ENCODE measurements at regions not wholly inside any gene's neighbourhood (a gene's known extent, or its start where the extent isn't known, plus 50 kb on each side); places are given as distances from the start of the nearest gene placed in this dataset.

- ATAC-seq (ENCODE audit: low read depth), result no peak
- in situ Hi-C loops (cut with MboI; ENCODE audit: low sequenced_read_pairs) (no loop called here), intact Hi-C loops (cut with micrococcal nuclease) (no loop called here), dilution Hi-C loops (cut with HindIII; ENCODE audit: low sequenced_read_pairs, unreplicated experiment) (no loop called here)
- H4K91ac ChIP-seq (ENCODE audit: insufficient read depth, low read depth, low read length), result no peak overlapping the region
- H4K5ac ChIP-seq (ENCODE audit: low read depth, low read length), result no peak overlapping the region
- H2BK20ac ChIP-seq (ENCODE audit: low read depth, low read length), result no peak overlapping the region
- H3K4ac ChIP-seq (ENCODE audit: low read depth, low read length), result no peak overlapping the region
- no peaks in the 10 kb centered on the region for H3K9me1 ChIP-seq (ENCODE audit: insufficient read depth, low read length)
- no peaks in the 10 kb centered on the region for H4K20me1 ChIP-seq (ENCODE audit: insufficient read depth, low read length)
- no peak for DNase-seq
- H3K4me2 ChIP-seq (ENCODE audit: low read depth, low read length), result no peak overlapping the region
- no peak overlapping the region for H2AFZ ChIP-seq (replicated peaks; ENCODE audit: low read length, poor library complexity)
- H4K8ac ChIP-seq (ENCODE audit: low read depth in 2 of 2, low read length in 2 of 2), result no peak overlapping the region
- H3K79me1 ChIP-seq (ENCODE audit: low read depth in 1 of 2, low read length in 2 of 2), result no peaks in the 10 kb centered on the region
- H3K4me3 ChIP-seq (ENCODE audit: insufficient read depth, low read depth, low read length), result no peak overlapping the region
- no peak overlapping the region for H3K14ac ChIP-seq (replicated peaks; ENCODE audit: low read depth, low read length)
- no peak overlapping the region for H2BK15ac ChIP-seq (ENCODE audit: low read depth, low read length)
- no peak overlapping the region for H3K9ac ChIP-seq (ENCODE audit: low read depth, low read length)
- no peak overlapping the region for H3K27ac ChIP-seq (ENCODE audit: insufficient read depth, low read length)
- H3K27me3 ChIP-seq (ENCODE audit: control insufficient read depth, insufficient read depth, low read length), result no peaks in the 10 kb centered on the region
- no peaks in the 10 kb centered on the region for H3K36me3 ChIP-seq (ENCODE audit: control insufficient read depth, insufficient read depth, low read length)
- H3K56ac ChIP-seq (ENCODE audit: extremely low read depth, insufficient read depth, low read length), result no peak overlapping the region
- no peak overlapping the region for H2BK5ac ChIP-seq (ENCODE audit: low read depth, low read length, poor library complexity, severe bottlenecking)
- POLR2A ChIA-PET (ENCODE audit: unreplicated experiment), result no interaction called here
- no CpG with 5 or more reads among the region's 2 CpGs for WGBS, 2 experiments (ENCODE audit: extremely low coverage in 2 of 2, insufficient read length in 1 of 2)
- no peak overlapping the region for H3K18ac ChIP-seq (ENCODE audit: low read depth, low read length)
- TF ChIP-seq NFE2L2 (IDR thresholded peaks at IDR 0.05; ENCODE audit: low read depth, low read length) (no peak), RAD21 (IDR thresholded peaks at IDR 0.05; ENCODE audit: low read length) (no peak), SMC3 (IDR thresholded peaks at IDR 0.05; ENCODE audit: low read depth, low read length) (no peak), POLR2A (IDR thresholded peaks at IDR 0.05; ENCODE audit: low read depth, low read length) (no peak), FOS (IDR thresholded peaks at IDR 0.05; ENCODE audit: low read depth, low read length) (no peak), CEBPB (IDR thresholded peaks at IDR 0.05; ENCODE audit: low read depth, low read length) (no peak), USF2 (IDR thresholded peaks at IDR 0.05; ENCODE audit: low read depth, low read length) (no peak), RCOR1 (IDR thresholded peaks at IDR 0.05; ENCODE audit: insufficient replicate concordance, low read length) (no peak), MAFK (IDR thresholded peaks at IDR 0.05; ENCODE audit: low read depth, low read length) (no peak), BHLHE40 (IDR thresholded peaks at IDR 0.05; ENCODE audit: low read depth, low read length) (no peak), CHD1 (IDR thresholded peaks at IDR 0.05; ENCODE audit: low read depth, low read length) (no peak), MXI1 (IDR thresholded peaks at IDR 0.05; ENCODE audit: borderline replicate concordance, low read depth, low read length) (no peak), CTCF (conservative IDR thresholded peaks at IDR 0.05; ENCODE audit: low read depth, low read length) (no peak), ELK1 (IDR thresholded peaks at IDR 0.05; ENCODE audit: borderline replicate concordance, low read depth, low read length) (no peak), RFX5 (IDR thresholded peaks at IDR 0.05; ENCODE audit: low read depth, low read length) (no peak), MAZ (IDR thresholded peaks at IDR 0.05; ENCODE audit: borderline replicate concordance, low read depth, low read length) (no peak)
- CTCF ChIA-PET, result no interaction called here
- H2BK120ac ChIP-seq (ENCODE audit: low read depth, low read length), result no peak overlapping the region
- no peak overlapping the region for H2AK5ac ChIP-seq (ENCODE audit: low read depth, low read length)
- H2AK9ac ChIP-seq (replicated peaks; ENCODE audit: low read depth, low read length, poor library complexity), result no peak overlapping the region
- BruUV-seq (replicated peaks), result no TSS peak
- no peak overlapping the region for H3K23ac ChIP-seq (ENCODE audit: low read depth, low read length)
- no peaks in the 10 kb centered on the region for H3K4me1 ChIP-seq (ENCODE audit: control insufficient read depth, insufficient read depth, low read length)
- peaks cover 12% of the 10 kb centered on the region; the same call in 1 of the 2 replicates for H3K9me3 ChIP-seq (ENCODE audit: control insufficient read depth, insufficient read depth, low read length)
Observed at GRCh38 chr2:155844461-155844860, 488.1 kb downstream of the NR4A2 start.

All from IMR-90 (cell line).